HepG2 (cell line): ENCODE measurements at regions not wholly inside any gene's neighbourhood (a gene's known extent, or its start where the extent isn't known, plus 50 kb on each side); places are given as distances from the start of the nearest gene placed in this dataset.

Experiments
- DNMT1 ChIP-seq: sonication (generic); formaldehyde crosslinking; IDR thresholded peaks from 2 replicates; pipeline ENCODE4 v1.5.1; 2020; ENCODE audit warnings: mild to moderate bottlenecking, missing genetic modification reagents
- TF ChIP-seq, protein P1 (sequence below): sonication (generic); formaldehyde crosslinking; IDR thresholded peaks from 2 replicates; pipeline ENCODE4 v1.4.0; 2020; ENCODE audit warnings: mild to moderate bottlenecking, missing genetic modification reagents

- no peak for TF ChIP-seq DNMT1 (CRISPR knock-in tag)
- TF ChIP-seq, protein P1, sequence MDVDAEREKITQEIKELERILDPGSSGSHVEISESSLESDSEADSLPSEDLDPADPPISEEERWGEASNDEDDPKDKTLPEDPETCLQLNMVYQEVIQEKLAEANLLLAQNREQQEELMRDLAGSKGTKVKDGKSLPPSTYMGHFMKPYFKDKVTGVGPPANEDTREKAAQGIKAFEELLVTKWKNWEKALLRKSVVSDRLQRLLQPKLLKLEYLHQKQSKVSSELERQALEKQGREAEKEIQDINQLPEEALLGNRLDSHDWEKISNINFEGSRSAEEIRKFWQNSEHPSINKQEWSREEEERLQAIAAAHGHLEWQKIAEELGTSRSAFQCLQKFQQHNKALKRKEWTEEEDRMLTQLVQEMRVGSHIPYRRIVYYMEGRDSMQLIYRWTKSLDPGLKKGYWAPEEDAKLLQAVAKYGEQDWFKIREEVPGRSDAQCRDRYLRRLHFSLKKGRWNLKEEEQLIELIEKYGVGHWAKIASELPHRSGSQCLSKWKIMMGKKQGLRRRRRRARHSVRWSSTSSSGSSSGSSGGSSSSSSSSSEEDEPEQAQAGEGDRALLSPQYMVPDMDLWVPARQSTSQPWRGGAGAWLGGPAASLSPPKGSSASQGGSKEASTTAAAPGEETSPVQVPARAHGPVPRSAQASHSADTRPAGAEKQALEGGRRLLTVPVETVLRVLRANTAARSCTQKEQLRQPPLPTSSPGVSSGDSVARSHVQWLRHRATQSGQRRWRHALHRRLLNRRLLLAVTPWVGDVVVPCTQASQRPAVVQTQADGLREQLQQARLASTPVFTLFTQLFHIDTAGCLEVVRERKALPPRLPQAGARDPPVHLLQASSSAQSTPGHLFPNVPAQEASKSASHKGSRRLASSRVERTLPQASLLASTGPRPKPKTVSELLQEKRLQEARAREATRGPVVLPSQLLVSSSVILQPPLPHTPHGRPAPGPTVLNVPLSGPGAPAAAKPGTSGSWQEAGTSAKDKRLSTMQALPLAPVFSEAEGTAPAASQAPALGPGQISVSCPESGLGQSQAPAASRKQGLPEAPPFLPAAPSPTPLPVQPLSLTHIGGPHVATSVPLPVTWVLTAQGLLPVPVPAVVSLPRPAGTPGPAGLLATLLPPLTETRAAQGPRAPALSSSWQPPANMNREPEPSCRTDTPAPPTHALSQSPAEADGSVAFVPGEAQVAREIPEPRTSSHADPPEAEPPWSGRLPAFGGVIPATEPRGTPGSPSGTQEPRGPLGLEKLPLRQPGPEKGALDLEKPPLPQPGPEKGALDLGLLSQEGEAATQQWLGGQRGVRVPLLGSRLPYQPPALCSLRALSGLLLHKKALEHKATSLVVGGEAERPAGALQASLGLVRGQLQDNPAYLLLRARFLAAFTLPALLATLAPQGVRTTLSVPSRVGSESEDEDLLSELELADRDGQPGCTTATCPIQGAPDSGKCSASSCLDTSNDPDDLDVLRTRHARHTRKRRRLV, result no peak
Observed at GRCh38 chr1:47534436-47534835, 96.6 kb downstream of the FOXD2 start.
